PC-9 (cell line): ENCODE measurements at regions not wholly inside any gene's neighbourhood (a gene's known extent, or its start where the extent isn't known, plus 50 kb on each side); places are given as distances from the start of the nearest gene placed in this dataset.
"Not testable (repeated sequence)": the region's sequence is repeated elsewhere in the genome, so short reads cannot be mapped to it uniquely, and the experiment has no call there.

ENCODE experiments used
- BruUV-seq: library from RNA; stranded (reverse); fragments of 400-500 nt; replicated peaks from 2 replicates; lab custom pipeline; 2021; lab: Mats Ljungman, UMichigan
- CTCF ChIA-PET: fragments of 300-600 bp; sonication (Branson Sonifier 250); formaldehyde crosslinking; loops from one replicate; lab custom pipeline; 2022; ENCODE audit warnings: antibody characterized with exemption; lab: Charles Lee
- POLR2A ChIA-PET: fragments of 300-600 bp; sonication (Branson Sonifier 250); formaldehyde crosslinking; loops from one replicate; lab custom pipeline; 2022; ENCODE audit warnings: antibody characterized with exemption; ENCODE audit not compliant: unreplicated experiment; lab: Charles Lee
- DNase-seq, 2 experiments: peaks; one replicate each; pipeline versions ENCODE4 v3.0.0 to v3.0.0-alpha.2; 2015 to 2022; ENCODE audit warnings: mixed read lengths in 1 of 2
- H2AFZ ChIP-seq: fragments of 200-600 bp; sonication (generic); 2 replicates; pipeline ENCODE4 v1.8.1; 2017; ENCODE audit warnings: antibody characterized with exemption
- H3F3A ChIP-seq: fragments of 200-600 bp; sonication (generic); 2 replicates; pipeline ENCODE4 v1.8.1; 2017; ENCODE audit warnings: antibody characterized with exemption, mild to moderate bottlenecking, low read depth; ENCODE audit not compliant: insufficient read depth
- H3K27ac ChIP-seq: fragments of 200-600 bp; sonication (generic); 2 replicates; pipeline ENCODE4 v1.6.1; 2016; ENCODE audit warnings: mixed run types
- H3K27me3 ChIP-seq: fragments of 200-600 bp; sonication (generic); 2 replicates; pipeline ENCODE4 v1.6.1; 2016; ENCODE audit warnings: low read depth, mixed run types; ENCODE audit not compliant: insufficient read depth
- H3K36me3 ChIP-seq: fragments of 200-600 bp; sonication (generic); 2 replicates; pipeline ENCODE4 v1.6.1; 2016; ENCODE audit warnings: low read depth, mixed run types
- H3K4me1 ChIP-seq: fragments of 200-600 bp; sonication (generic); replicated peaks from 2 replicates; pipeline ENCODE4 v1.6.1; 2016; ENCODE audit warnings: mixed run types; ENCODE audit not compliant: insufficient read depth
- H3K4me2 ChIP-seq: fragments of 200-600 bp; sonication (generic); 2 replicates; pipeline ENCODE4 v1.6.1; 2017; ENCODE audit warnings: mixed run types
- H3K4me3 ChIP-seq: fragments of 200-600 bp; sonication (generic); 2 replicates; pipeline ENCODE4 v1.6.1; 2016; ENCODE audit warnings: mixed run types
- H3K79me2 ChIP-seq: fragments of 200-600 bp; sonication (generic); 2 replicates; pipeline ENCODE4 v1.6.1; 2017; ENCODE audit warnings: low read depth, mixed run types
- H3K9me2 ChIP-seq: fragments of 200-600 bp; sonication (generic); 2 replicates; pipeline ENCODE4 v1.8.1; 2017; ENCODE audit warnings: mild to moderate bottlenecking; ENCODE audit not compliant: insufficient read depth
- H3K9me3 ChIP-seq: fragments of 200-600 bp; sonication (generic); 2 replicates; pipeline ENCODE4 v1.8.1; 2016; ENCODE audit warnings: low read depth; ENCODE audit not compliant: insufficient read depth
- H4K20me1 ChIP-seq: fragments of 200-600 bp; sonication (generic); 2 replicates; pipeline ENCODE4 v1.8.1; 2017; ENCODE audit not compliant: insufficient read depth
- CTCF ChIP-seq: fragments of 200-600 bp; sonication (generic); conservative IDR thresholded peaks from 2 replicates; pipeline ENCODE4 v1.6.1; 2017; ENCODE audit warnings: mixed run types, antibody characterized with exemption, mild to moderate bottlenecking, moderate library complexity
- EZH2 ChIP-seq: fragments of 200-600 bp; sonication (generic); IDR thresholded peaks from 2 replicates; pipeline ENCODE4 v1.8.0; 2017; ENCODE audit warnings: antibody characterized with exemption, low read depth
- intact Hi-C: fragments of 100-400 bp; cut with micrococcal nuclease; formaldehyde crosslinking; loops from one replicate; pipeline ENCODE4 v1.10.0; 2022; ENCODE audit not compliant: unreplicated experiment

- DNase-seq, result no peak
- BruUV-seq, result no TSS peak
- H4K20me1 ChIP-seq, result no peaks in the 10 kb centered on the region; the same call in 1 of the 2 replicates
- intact Hi-C loops, result no loop called here
- H3K9me2 ChIP-seq, result no peaks in the 10 kb centered on the region
- H3K36me3 ChIP-seq, result no peaks in the 10 kb centered on the region
- no peak overlapping the region for H3K27ac ChIP-seq
- H2AFZ ChIP-seq, result no peak overlapping the region
- ChIA-PET POLR2A (no interaction called here), CTCF (no interaction called here)
- no peaks in the 10 kb centered on the region for H3K27me3 ChIP-seq
- no peaks in the 10 kb centered on the region for H3K79me2 ChIP-seq
- no peak overlapping the region for H3K4me3 ChIP-seq
- no peaks in the 10 kb centered on the region for H3K9me3 ChIP-seq
- H3K4me1 ChIP-seq, result no peaks in the 10 kb centered on the region
- no peak overlapping the region for H3K4me2 ChIP-seq
- no peaks in the 10 kb centered on the region for H3F3A ChIP-seq
- TF ChIP-seq EZH2 (no peak), CTCF (no peak)
These were observed 364.4 kb upstream of the INTU start for GRCh38 chr4:127268367-127268766.

DNA sequence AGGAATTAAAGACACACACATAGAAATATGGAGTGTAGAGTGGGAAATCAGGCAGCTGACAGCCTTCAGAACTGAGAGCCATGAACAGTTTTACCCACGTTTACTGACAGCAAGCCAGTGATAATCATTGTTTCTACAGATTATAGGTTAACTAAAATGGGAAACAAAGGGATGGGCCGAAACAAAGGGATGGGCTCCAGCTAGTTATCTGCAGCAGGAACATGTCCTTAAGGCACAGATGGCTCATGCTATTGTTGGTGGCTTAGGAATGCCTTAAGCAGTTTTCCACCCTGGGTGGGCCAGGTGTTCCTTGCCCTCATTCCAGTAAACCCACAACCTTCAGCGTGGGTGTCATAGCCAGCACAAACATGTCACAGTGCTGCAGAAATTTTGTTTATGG, 355.7 kb upstream of the INTU start:
- H3K9me3 ChIP-seq, H3K9me2 ChIP-seq, H3K4me3 ChIP-seq, H3K36me3 ChIP-seq, H3K27ac ChIP-seq, DNase-seq, H3K79me2 ChIP-seq, H4K20me1 ChIP-seq, H3K4me2 ChIP-seq, H3K27me3 ChIP-seq, POLR2A ChIA-PET, H3K4me1 ChIP-seq, intact Hi-C loops, CTCF ChIA-PET, BruUV-seq, H3F3A ChIP-seq, H2AFZ ChIP-seq: not testable (repeated sequence)

- POLR2A ChIA-PET, result no interaction called here
- intact Hi-C loops, result no loop called here
- BruUV-seq, result no TSS peak
These were observed 348.5 kb upstream of the INTU start for GRCh38 chr4:127284236-127284635.

More at GRCh38 chr4:127284236-127284635, 348.5 kb upstream of the INTU start:
- H3K36me3 ChIP-seq, result no peaks in the 10 kb centered on the region
- H4K20me1 ChIP-seq, result no peaks in the 10 kb centered on the region
- no peaks in the 10 kb centered on the region for H3F3A ChIP-seq
- H3K4me2 ChIP-seq, result no peak overlapping the region
- DNase-seq, result no peak
- no peaks in the 10 kb centered on the region for H3K9me2 ChIP-seq
- no peaks in the 10 kb centered on the region for H3K9me3 ChIP-seq
- H3K27me3 ChIP-seq, result no peaks in the 10 kb centered on the region
- H3K79me2 ChIP-seq, result no peaks in the 10 kb centered on the region
- CTCF ChIA-PET, result no interaction called here
- H3K4me3 ChIP-seq, result no peak overlapping the region
- TF ChIP-seq EZH2, result no peak
- TF ChIP-seq CTCF, result no peak
- no peak overlapping the region for H2AFZ ChIP-seq
- H3K4me1 ChIP-seq, result no peaks in the 10 kb centered on the region
- no peak overlapping the region for H3K27ac ChIP-seq
